H1 (cell line): ENCODE measurements at regions not wholly inside any gene's neighbourhood (a gene's known extent, or its start where the extent isn't known, plus 50 kb on each side); places are given as distances from the start of the nearest gene placed in this dataset.
A peak's percentile ranks its signal among the peaks of the same experiment; 100 is the strongest.

Source experiments
- CTCF ChIA-PET: fragments of 300-600 bp; sonication (Branson Sonifier 250); formaldehyde crosslinking; loops from one replicate; lab custom pipeline; 2021; ENCODE audit not compliant: partially characterized antibody; lab: Charles Lee
- POLR2A ChIA-PET: fragments of 300-600 bp; sonication (Branson Sonifier 250); formaldehyde crosslinking; loops from one replicate; lab custom pipeline; 2021; ENCODE audit warnings: inconsistent platforms; ENCODE audit not compliant: partially characterized antibody; lab: Charles Lee
- DNase-seq, 2 experiments: peaks; one replicate each; pipeline versions ENCODE4 v3.0.0 to v3.0.0-alpha.2; 2010 to 2022; ENCODE audit warnings: low spot score in 2 of 2, low read depth in 1 of 2, mixed read lengths in 1 of 2
- FAIRE-seq: peaks from 2 replicates; lab custom pipeline; 2011; peaks lifted over from hg19 to GRCh38; lab: Jason Lieb, UNC
- H2AFZ ChIP-seq: 2 replicates; pipeline ENCODE4 v1.8.1; 2012; ENCODE audit warnings: low read length, inconsistent platforms
- H2AK5ac ChIP-seq: 2 replicates; pipeline ENCODE4 v1.6.1; 2013; ENCODE audit warnings: low read depth, low read length
- H2BK120ac ChIP-seq: replicated peaks from 2 replicates; pipeline ENCODE3; 2013; ENCODE audit warnings: low read depth, low read length, inconsistent platforms
- H2BK12ac ChIP-seq: 2 replicates; pipeline ENCODE4 v1.6.1; 2013; ENCODE audit warnings: low read depth, low read length
- H2BK15ac ChIP-seq: 2 replicates; pipeline ENCODE4 v1.6.1; 2013; ENCODE audit warnings: low read length
- H2BK20ac ChIP-seq: 2 replicates; pipeline ENCODE4 v1.6.1; 2013; ENCODE audit warnings: low read length
- H2BK5ac ChIP-seq: 2 replicates; pipeline ENCODE4 v1.6.1; 2013; ENCODE audit warnings: low read depth, low read length
- H3K14ac ChIP-seq: 2 replicates; pipeline ENCODE4 v1.6.1; 2013; ENCODE audit warnings: inconsistent platforms; ENCODE audit not compliant: insufficient read length
- H3K18ac ChIP-seq: 2 replicates; pipeline ENCODE4 v1.6.1; 2013; ENCODE audit warnings: low read length; ENCODE audit errors: extremely low read depth
- H3K23ac ChIP-seq: 2 replicates; pipeline ENCODE4 v1.6.1; 2013; ENCODE audit warnings: inconsistent platforms; ENCODE audit not compliant: insufficient read length
- H3K23me2 ChIP-seq: 2 replicates; pipeline ENCODE4 v1.6.1; 2013; ENCODE audit warnings: low read depth, low read length
- H3K27ac ChIP-seq: 2 replicates; pipeline ENCODE4 v1.6.1; 2011; ENCODE audit warnings: low read depth, low read length, inconsistent platforms
- H3K27me3 ChIP-seq, 4 experiments: replicated peaks in 1 of 4; 1 replicate in 1 of 4; 2 replicates in 3 of 4; pipeline versions ENCODE4 v1.6.1 to v1.8.1; 2011 to 2013; ENCODE audit warnings: low read length in 3 of 4, mild to moderate bottlenecking in 3 of 4, inconsistent platforms in 2 of 4, mixed read lengths in 2 of 4, moderate library complexity in 1 of 4; ENCODE audit not compliant: control insufficient read depth in 3 of 4, insufficient read depth in 3 of 4; ENCODE audit errors: extremely low read depth in 1 of 4
- H3K36me3 ChIP-seq, 4 experiments: 2 replicates each; pipeline versions ENCODE4 v1.6.1 to v1.8.1; 2011 to 2013; ENCODE audit warnings: mild to moderate bottlenecking in 4 of 4, low read length in 3 of 4, moderate library complexity in 2 of 4, control low read depth in 1 of 4, inconsistent platforms in 1 of 4; ENCODE audit not compliant: insufficient read depth in 4 of 4, control insufficient read depth in 2 of 4
- H3K4ac ChIP-seq: replicated peaks from 2 replicates; pipeline ENCODE3; 2013; ENCODE audit warnings: low read length, low read depth, mixed read lengths, inconsistent platforms; ENCODE audit not compliant: insufficient read length
- H3K4me1 ChIP-seq, 4 experiments: replicated peaks in 1 of 4; 1 replicate in 1 of 4; 2 replicates in 3 of 4; pipeline versions ENCODE4 v1.6.1 to v1.8.1; 2011 to 2013; ENCODE audit warnings: low read length in 3 of 4, inconsistent platforms in 2 of 4, mixed read lengths in 1 of 4; ENCODE audit not compliant: insufficient read depth in 4 of 4, control insufficient read depth in 3 of 4
- H3K4me2 ChIP-seq, 2 experiments: 2 replicates each; pipeline versions ENCODE4 v1.6.1 to v1.8.1; 2011 to 2013; ENCODE audit warnings: low read depth in 2 of 2, low read length in 2 of 2, control low read depth in 1 of 2, inconsistent platforms in 1 of 2, mild to moderate bottlenecking in 1 of 2; ENCODE audit not compliant: insufficient read depth in 1 of 2
- H3K4me3 ChIP-seq, 4 experiments: fragments of 200-600, 300-600 bp in 1 of 4; sonication (generic), shearing (Covaris generic), sonication (Bioruptor Twin) in 1 of 4; 2 replicates each; pipeline versions ENCODE4 v1.5.1 to v1.8.1; 2011 to 2016; ENCODE audit warnings: low read length in 4 of 4, low read depth in 3 of 4, control low read depth in 2 of 4, inconsistent platforms in 2 of 4, mild to moderate bottlenecking in 2 of 4, mixed read lengths in 1 of 4, moderate library complexity in 1 of 4; ENCODE audit not compliant: insufficient read depth in 2 of 4; ENCODE audit errors: extremely low read depth in 1 of 4
- H3K56ac ChIP-seq: replicated peaks from 2 replicates; pipeline ENCODE3; 2013; ENCODE audit warnings: low read depth, mild to moderate bottlenecking, mixed read lengths, low read length, inconsistent platforms; ENCODE audit not compliant: insufficient read length
- H3K79me1 ChIP-seq: 2 replicates; pipeline ENCODE4 v1.6.1; 2013; ENCODE audit warnings: low read depth, low read length, control low read depth
- H3K79me2 ChIP-seq, 2 experiments: 2 replicates each; pipeline versions ENCODE4 v1.6.1 to v1.8.1; 2012 to 2013; ENCODE audit warnings: low read length in 2 of 2, mild to moderate bottlenecking in 2 of 2, inconsistent platforms in 1 of 2; ENCODE audit not compliant: insufficient read depth in 2 of 2, control insufficient read depth in 1 of 2
- H3K9ac ChIP-seq, 4 experiments: replicated peaks in 1 of 4; 1 replicate in 1 of 4; 2 replicates in 3 of 4; pipeline versions ENCODE4 v1.6.1 to v1.8.1; 2011 to 2013; ENCODE audit warnings: low read depth in 3 of 4, low read length in 3 of 4, control low read depth in 2 of 4, mild to moderate bottlenecking in 2 of 4, moderate library complexity in 2 of 4, inconsistent platforms in 1 of 4; ENCODE audit errors: extremely low read depth in 1 of 4
- H3K9me3 ChIP-seq, 2 experiments: 2 replicates each; pipeline versions ENCODE4 v1.6.1 to v1.8.1; 2012 to 2013; ENCODE audit warnings: mild to moderate bottlenecking in 2 of 2, moderate library complexity in 2 of 2, control low read depth in 1 of 2, inconsistent platforms in 1 of 2, low read depth in 1 of 2, low read length in 1 of 2, mixed read lengths in 1 of 2; ENCODE audit not compliant: insufficient read depth in 2 of 2
- H4K20me1 ChIP-seq, 2 experiments: replicated peaks in 1 of 2; 2 replicates each; pipeline versions ENCODE3 to v1.8.1; 2011 to 2013; ENCODE audit warnings: inconsistent platforms in 2 of 2, low read length in 2 of 2, mild to moderate bottlenecking in 1 of 2; ENCODE audit not compliant: insufficient read depth in 2 of 2, control insufficient read depth in 1 of 2
- H4K5ac ChIP-seq: 2 replicates; pipeline ENCODE4 v1.6.1; 2013; ENCODE audit warnings: low read length, low read depth, mixed read lengths, inconsistent platforms; ENCODE audit not compliant: insufficient read length
- H4K8ac ChIP-seq: 2 replicates; pipeline ENCODE4 v1.8.0; 2013; ENCODE audit warnings: mild to moderate bottlenecking, moderate library complexity, low read length, inconsistent platforms; ENCODE audit not compliant: insufficient read depth; ENCODE audit errors: extremely low read depth
- H4K91ac ChIP-seq: replicated peaks from 2 replicates; pipeline ENCODE3; 2013; ENCODE audit warnings: low read length, mixed read lengths, inconsistent platforms; ENCODE audit not compliant: insufficient read length
- EZH2 ChIP-seq: fragments of 200-600 bp; sonication (generic); IDR thresholded peaks from 2 replicates; pipeline ENCODE4 v1.7.1; 2012; ENCODE audit warnings: low read depth, mild to moderate bottlenecking, moderate library complexity, low read length, inconsistent platforms; ENCODE audit not compliant: severe bottlenecking
- KDM5A ChIP-seq: fragments of 200-600 bp; IDR thresholded peaks from 2 replicates; pipeline ENCODE4 v1.7.1; 2012; ENCODE audit warnings: mild to moderate bottlenecking, low read length, inconsistent platforms, mixed read lengths
- POU5F1 ChIP-seq: IDR thresholded peaks from 2 replicates; pipeline ENCODE4 v1.6.1; 2011; ENCODE audit warnings: low read depth, mild to moderate bottlenecking, low read length, moderate library complexity
- SP4 ChIP-seq: IDR thresholded peaks from 2 replicates; pipeline ENCODE4 v1.6.1; 2012; ENCODE audit warnings: low read length, inconsistent platforms
- TAF7 ChIP-seq: optimal IDR thresholded peaks from 2 replicates; pipeline ENCODE3; 2011; ENCODE audit warnings: low read depth, mild to moderate bottlenecking, inconsistent platforms, low read length, moderate library complexity, borderline replicate concordance
- WGBS, 2 experiments: shearing (Covaris generic) in 1 of 2; methylation state at CpG; one replicate each; pipeline versions ENCODE4 v1.1.6 to v1.1.7; 2013 to 2015; ENCODE audit warnings: low lambda C conversion rate in 2 of 2, mixed read lengths in 2 of 2, inconsistent platforms in 1 of 2, low coverage in 1 of 2, missing lambda C conversion rate in 1 of 2; ENCODE audit not compliant: insufficient replicate concordance in 2 of 2, insufficient coverage in 1 of 2, insufficient read length in 1 of 2; ENCODE audit errors: extremely low coverage in 1 of 2, missing lambda C conversion rate in 1 of 2; 5-methylcytosine and 5-hydroxymethylcytosine counted together

- no peaks in the 10 kb centered on the region for H3K4me1 ChIP-seq
- no peaks in the 10 kb centered on the region for H3K36me3 ChIP-seq
- no peaks in the 10 kb centered on the region for H4K20me1 ChIP-seq
- peak overlapping the region; percentile 30; the same call in 1 of the 2 replicates for H2AFZ ChIP-seq
- no peak for TF ChIP-seq TAF7
- TF ChIP-seq EZH2, result no peak
- TF ChIP-seq KDM5A, result no peak
- TF ChIP-seq SP4, result no peak
- TF ChIP-seq POU5F1, result no peak
- H2BK12ac ChIP-seq, result no peak overlapping the region
- POLR2A ChIA-PET, result no interaction called here
- H3K18ac ChIP-seq, result no peak overlapping the region
- H3K9ac ChIP-seq, result no peak overlapping the region
- H3K4me2 ChIP-seq, result no peak overlapping the region
- H4K5ac ChIP-seq, result no peak overlapping the region
- H3K56ac ChIP-seq, result no peak overlapping the region
- no peak overlapping the region for H3K23ac ChIP-seq
- no peak overlapping the region for H2BK120ac ChIP-seq
- no peak overlapping the region for H2BK15ac ChIP-seq
- no peak overlapping the region for H3K4ac ChIP-seq
- no peak overlapping the region for H2AK5ac ChIP-seq
- no peak overlapping the region for H2BK5ac ChIP-seq
- no peak overlapping the region for H2BK20ac ChIP-seq
- no peaks in the 10 kb centered on the region for H3K9me3 ChIP-seq
- no peaks in the 10 kb centered on the region for H3K27me3 ChIP-seq
- no peaks in the 10 kb centered on the region for H3K79me2 ChIP-seq
- H4K91ac ChIP-seq, result no peak overlapping the region
- no peak for FAIRE-seq
- H4K8ac ChIP-seq, result no peak overlapping the region
- no peak overlapping the region for H3K27ac ChIP-seq
- no peak for DNase-seq
- H3K23me2 ChIP-seq, result no peaks in the 10 kb centered on the region
- H3K79me1 ChIP-seq, result no peaks in the 10 kb centered on the region
- CTCF ChIA-PET, result no interaction called here
- H3K4me3 ChIP-seq, result no peak overlapping the region
- H3K14ac ChIP-seq, result no peak overlapping the region
- 88% methylated on average over 1 of the region's 1 CpG; no CpG with 5 or more reads in 1 of the 2 experiments for WGBS, 2 experiments
These were observed 490.7 kb downstream of the DIPK2A start for GRCh38 chr3:144462337-144462736.
